Peyer's patch (tissue), 4 donors: ENCODE measurements at regions not wholly inside any gene's neighbourhood (a gene's known extent, or its start where the extent isn't known, plus 50 kb on each side); places are given as distances from the start of the nearest gene placed in this dataset.

Source experiments
- DNase-seq, 3 donors: peaks; one replicate each; pipeline ENCODE4 v3.0.0-alpha.2; 2017 to 2019
- H3K27ac ChIP-seq, 4 donors: fragments of 200-600 bp; sonication (generic); one replicate each; pipeline ENCODE4 v1.5.1; 2016 to 2019
- H3K27me3 ChIP-seq, 2 donors: fragments of 200-600 bp; sonication (generic); one replicate each; pipeline ENCODE4 v1.5.1; 2019
- H3K36me3 ChIP-seq, 3 donors: fragments of 200-600 bp; sonication (generic); one replicate each; pipeline ENCODE4 v1.5.1; 2016 to 2019
- H3K4me1 ChIP-seq, 4 donors: fragments of 200-600 bp; sonication (generic); one replicate each; pipeline ENCODE4 v1.5.1; 2016 to 2019
- H3K4me3 ChIP-seq, 4 donors: fragments of 200-600 bp; sonication (generic); 1 replicate in 3 of 4; 2 replicates in 1 of 4; pipeline ENCODE4 v1.5.1; 2016 to 2019; ENCODE audit warnings: mild to moderate bottlenecking in 1 of 4
- H3K9me3 ChIP-seq, 4 donors: fragments of 200-600 bp; sonication (generic); one replicate each; pipeline ENCODE4 v1.5.1; 2016 to 2019; ENCODE audit warnings: mild to moderate bottlenecking in 1 of 4
- POLR2A ChIP-seq, 2 donors: fragments of 450-650 bp; IDR thresholded peaks; one replicate each; pipeline ENCODE4 v1.5.1; 2017; ENCODE audit warnings: antibody characterized with exemption in 2 of 2, mild to moderate bottlenecking in 2 of 2, moderate library complexity in 2 of 2
- TF ChIP-seq, protein P1 (sequence below), 6 experiments: fragments of 450-650 bp in 4 of 6; fragments of 200-600 bp in 2 of 6; sonication (generic) in 1 of 6; IDR thresholded peaks; one replicate each; pipeline ENCODE4 v1.5.1; 2017 to 2019; ENCODE audit warnings: antibody characterized with exemption in 6 of 6, mild to moderate bottlenecking in 3 of 6, moderate library complexity in 1 of 6

DNA sequence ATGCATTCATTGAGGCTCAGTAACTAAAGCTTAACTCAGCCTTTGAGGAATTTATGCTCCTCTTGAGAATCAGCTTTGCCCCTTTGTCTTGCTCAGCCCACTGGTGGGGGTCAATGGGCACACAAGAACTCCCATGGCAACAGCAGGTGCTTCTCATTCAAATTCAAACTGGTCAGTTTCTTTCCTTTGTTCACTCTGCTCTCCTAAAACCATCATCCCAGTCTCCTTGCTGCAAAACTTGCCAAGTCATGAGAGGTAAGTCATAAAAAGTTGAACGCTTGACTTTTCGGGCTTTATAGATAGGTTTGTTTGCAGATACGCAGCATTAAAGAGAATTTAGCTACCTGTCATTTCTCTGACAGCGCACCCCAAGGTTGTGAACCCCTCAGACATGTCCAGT, 146.8 kb downstream of the TFAP2A start:
- Histone ChIP-seq H3K9me3 (no peaks in the 10 kb centered on the region), H3K4me1 (no peaks in the 10 kb centered on the region), H3K27ac (no peak overlapping the region), H3K4me3 (no peak overlapping the region), H3K27me3 (no peaks in the 10 kb centered on the region), H3K36me3 (no peaks in the 10 kb centered on the region)
- TF ChIP-seq, protein P1, sequence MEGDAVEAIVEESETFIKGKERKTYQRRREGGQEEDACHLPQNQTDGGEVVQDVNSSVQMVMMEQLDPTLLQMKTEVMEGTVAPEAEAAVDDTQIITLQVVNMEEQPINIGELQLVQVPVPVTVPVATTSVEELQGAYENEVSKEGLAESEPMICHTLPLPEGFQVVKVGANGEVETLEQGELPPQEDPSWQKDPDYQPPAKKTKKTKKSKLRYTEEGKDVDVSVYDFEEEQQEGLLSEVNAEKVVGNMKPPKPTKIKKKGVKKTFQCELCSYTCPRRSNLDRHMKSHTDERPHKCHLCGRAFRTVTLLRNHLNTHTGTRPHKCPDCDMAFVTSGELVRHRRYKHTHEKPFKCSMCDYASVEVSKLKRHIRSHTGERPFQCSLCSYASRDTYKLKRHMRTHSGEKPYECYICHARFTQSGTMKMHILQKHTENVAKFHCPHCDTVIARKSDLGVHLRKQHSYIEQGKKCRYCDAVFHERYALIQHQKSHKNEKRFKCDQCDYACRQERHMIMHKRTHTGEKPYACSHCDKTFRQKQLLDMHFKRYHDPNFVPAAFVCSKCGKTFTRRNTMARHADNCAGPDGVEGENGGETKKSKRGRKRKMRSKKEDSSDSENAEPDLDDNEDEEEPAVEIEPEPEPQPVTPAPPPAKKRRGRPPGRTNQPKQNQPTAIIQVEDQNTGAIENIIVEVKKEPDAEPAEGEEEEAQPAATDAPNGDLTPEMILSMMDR (IDR thresholded peaks at IDR 0.05), result no peak
- TF ChIP-seq POLR2A (IDR thresholded peaks at IDR 0.05), result no peak
- no peak for DNase-seq

DNA sequence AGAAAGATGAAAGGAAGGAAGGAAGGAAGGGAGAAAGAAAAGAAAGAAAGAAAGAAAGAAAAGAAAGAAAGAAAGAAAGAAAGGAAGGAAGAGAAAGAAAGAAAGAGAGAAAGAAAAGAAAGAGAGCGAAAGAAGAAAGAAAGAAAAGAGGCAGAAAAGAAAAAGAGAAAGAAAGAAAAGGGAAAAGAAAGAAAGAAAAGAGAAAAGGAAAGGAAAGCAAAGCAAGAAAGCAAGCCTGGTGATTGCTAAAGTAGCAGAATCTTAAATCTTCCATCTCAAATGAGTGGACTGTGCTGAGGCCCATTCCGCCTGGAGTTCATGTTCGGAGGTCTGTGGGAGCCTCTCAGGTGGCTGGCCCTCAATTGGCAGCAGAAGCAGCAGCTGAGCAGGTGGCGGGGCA, 148.4 kb downstream of the TFAP2A start:
- no peak for DNase-seq
- Histone ChIP-seq H3K4me3 (no peak overlapping the region), H3K9me3 (no peaks in the 10 kb centered on the region), H3K36me3 (no peaks in the 10 kb centered on the region), H3K27me3 (no peaks in the 10 kb centered on the region), H3K27ac (no peak overlapping the region), H3K4me1 (no peaks in the 10 kb centered on the region)
- TF ChIP-seq, protein P1 (IDR thresholded peaks at IDR 0.05), result no peak
- no peak for TF ChIP-seq POLR2A (IDR thresholded peaks at IDR 0.05)

DNA sequence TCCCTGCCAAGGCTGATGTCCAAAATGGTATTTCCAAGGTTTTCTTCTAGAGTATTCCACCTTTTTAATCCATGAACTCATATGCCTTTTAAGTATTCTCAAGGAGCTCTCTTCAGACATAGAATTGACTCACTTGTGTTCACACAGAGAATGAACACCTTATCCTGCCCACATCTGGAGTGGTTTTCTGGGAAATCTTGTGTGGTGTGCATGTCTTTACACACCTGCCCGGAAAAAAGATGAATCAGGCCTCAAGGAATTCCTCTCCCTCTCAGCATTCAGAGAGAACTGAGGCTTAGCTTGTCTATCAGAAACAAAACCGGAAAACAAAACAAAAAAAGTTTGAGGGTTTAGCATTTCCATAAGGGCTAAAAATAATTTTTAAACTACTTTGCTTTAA, 148.8 kb downstream of the TFAP2A start:
- H3K9me3 ChIP-seq, result no peaks in the 10 kb centered on the region
- no peak overlapping the region for H3K4me3 ChIP-seq
- no peak overlapping the region for H3K27ac ChIP-seq
- no peaks in the 10 kb centered on the region for H3K36me3 ChIP-seq
- H3K4me1 ChIP-seq, result no peaks in the 10 kb centered on the region
- no peaks in the 10 kb centered on the region for H3K27me3 ChIP-seq
- TF ChIP-seq, protein P1 (IDR thresholded peaks at IDR 0.05), result no peak
- no peak for TF ChIP-seq POLR2A (IDR thresholded peaks at IDR 0.05)
- DNase-seq, result no peak

DNA sequence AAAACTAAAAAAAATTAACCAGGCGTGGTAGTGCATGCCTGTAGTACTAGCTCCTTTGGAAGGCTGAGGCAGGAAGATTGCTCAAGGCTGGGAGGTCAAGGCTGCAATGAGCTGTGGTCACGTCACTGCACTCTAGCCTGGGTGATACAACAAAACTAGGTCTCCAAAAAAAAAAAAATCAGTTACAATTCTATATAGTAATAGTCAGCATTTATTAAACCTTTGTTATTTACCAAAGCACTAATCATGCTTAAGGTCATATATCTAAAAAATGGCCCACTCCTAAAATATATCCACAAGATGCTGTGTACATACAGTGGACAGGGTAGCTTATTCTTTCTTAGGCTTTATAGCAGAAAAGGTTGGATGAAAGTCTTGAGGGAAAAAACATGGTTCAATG, 152.4 kb downstream of the TFAP2A start:
- no peak for TF ChIP-seq POLR2A (IDR thresholded peaks at IDR 0.05)
- TF ChIP-seq, protein P1 (IDR thresholded peaks at IDR 0.05), result no peak
- no peak overlapping the region for H3K4me3 ChIP-seq
- H3K4me1 ChIP-seq, result no peaks in the 10 kb centered on the region
- no peaks in the 10 kb centered on the region for H3K27me3 ChIP-seq
- H3K36me3 ChIP-seq, result no peaks in the 10 kb centered on the region
- no peak for DNase-seq
- no peak overlapping the region for H3K27ac ChIP-seq
- no peaks in the 10 kb centered on the region for H3K9me3 ChIP-seq

DNA sequence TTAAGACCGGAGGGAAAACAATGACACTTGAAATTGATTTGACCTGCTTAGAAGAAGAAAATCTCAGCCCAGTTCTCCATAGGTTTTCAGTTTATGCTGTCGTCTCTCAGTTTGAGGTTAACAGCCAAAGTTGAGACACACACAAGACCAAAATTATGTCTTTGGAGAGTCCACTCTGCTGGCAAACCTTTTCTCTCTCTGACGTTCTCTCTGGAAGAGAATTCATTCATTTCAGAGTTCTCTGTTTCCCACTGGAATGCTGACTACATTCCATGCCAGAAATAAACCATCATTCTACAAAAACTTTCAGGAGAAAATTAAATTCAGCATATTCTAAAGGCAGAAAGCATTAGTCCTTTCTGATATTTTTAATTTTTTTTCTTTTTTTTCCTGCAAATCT, 155.2 kb downstream of the TFAP2A start:
- no peaks in the 10 kb centered on the region for H3K36me3 ChIP-seq
- DNase-seq, result no peak
- H3K27ac ChIP-seq, result no peak overlapping the region
- no peaks in the 10 kb centered on the region for H3K27me3 ChIP-seq
- H3K4me1 ChIP-seq, result no peaks in the 10 kb centered on the region
- TF ChIP-seq, protein P1 (IDR thresholded peaks at IDR 0.05), result no peak
- TF ChIP-seq POLR2A (IDR thresholded peaks at IDR 0.05), result no peak
- H3K9me3 ChIP-seq, result no peaks in the 10 kb centered on the region
- no peak overlapping the region for H3K4me3 ChIP-seq

DNA sequence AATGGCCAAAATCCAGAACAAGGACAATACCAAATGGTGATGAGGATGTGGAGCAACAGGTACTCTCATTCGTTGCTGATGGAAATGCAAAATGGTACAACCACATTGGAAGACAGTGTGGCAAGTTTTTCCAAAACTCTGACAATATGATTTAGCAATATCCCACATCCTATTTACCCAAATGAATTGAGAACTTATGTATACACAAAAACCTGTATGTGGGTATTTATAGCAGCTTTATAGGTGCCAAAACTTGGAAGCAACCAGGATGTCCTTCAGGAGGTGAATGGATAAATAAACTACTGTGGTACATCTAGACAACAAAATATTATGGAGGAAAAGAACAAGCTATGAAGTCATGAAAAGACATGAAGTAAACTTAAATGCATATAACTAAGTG, 156.5 kb downstream of the TFAP2A start:
- Histone ChIP-seq H3K4me3 (no peak overlapping the region), H3K4me1 (no peaks in the 10 kb centered on the region), H3K9me3 (no peaks in the 10 kb centered on the region)

More for the DNA sequence above, 156.5 kb downstream of the TFAP2A start:
- no peak for DNase-seq
- TF ChIP-seq, protein P1 (IDR thresholded peaks at IDR 0.05), result no peak
- TF ChIP-seq POLR2A (IDR thresholded peaks at IDR 0.05), result no peak
- Histone ChIP-seq H3K27me3 (no peaks in the 10 kb centered on the region), H3K27ac (no peak overlapping the region), H3K36me3 (no peaks in the 10 kb centered on the region)
